GM20000 (cell line): ENCODE measurements at regions not wholly inside any gene's neighbourhood (a gene's known extent, or its start where the extent isn't known, plus 50 kb on each side); places are given as distances from the start of the nearest gene placed in this dataset.

Experiments used
- DNase-seq: peaks from one replicate; pipeline ENCODE4 v3.0.0; 2012; ENCODE audit warnings: low spot score
- CTCF ChIP-seq: IDR thresholded peaks from 2 replicates; pipeline ENCODE4 v1.5.1; 2012; ENCODE audit warnings: mild to moderate bottlenecking, control low read depth; ENCODE audit errors: extremely low read depth, missing control alignments

- no peak for TF ChIP-seq CTCF
- no peak for DNase-seq
Observed at GRCh38 chr6:40892223-40892622, 146.8 kb downstream of the UNC5CL start.

- TF ChIP-seq CTCF: no peak
Observed at GRCh38 chr6:40891686-40892085, 147.3 kb downstream of the UNC5CL start.

GRCh38 chr6:40891131-40891530 lies 147.9 kb downstream of the UNC5CL start:
- DNase-seq: no peak
- TF ChIP-seq CTCF: no peak

More at GRCh38 chr6:40891686-40892085, 147.3 kb downstream of the UNC5CL start:
- DNase-seq: no peak

- no peak for TF ChIP-seq CTCF
- DNase-seq: no peak
Observed at GRCh38 chr6:40889137-40889832, 149.7 kb downstream of the UNC5CL start.

GRCh38 chr6:40888456-40888990 lies 150.5 kb downstream of the UNC5CL start:
- TF ChIP-seq CTCF: no peak
- no peak for DNase-seq

GRCh38 chr6:40887792-40888340 lies 151.2 kb downstream of the UNC5CL start:
- no peak for TF ChIP-seq CTCF
- no peak for DNase-seq

- DNase-seq: no peak
- no peak for TF ChIP-seq CTCF
Observed at GRCh38 chr6:40887079-40887791, 151.8 kb downstream of the UNC5CL start.
